GM10266 (cell line): ENCODE measurements at regions not wholly inside any gene's neighbourhood (a gene's known extent, or its start where the extent isn't known, plus 50 kb on each side); places are given as distances from the start of the nearest gene placed in this dataset.

Experiments used
- DNase-seq: peaks from one replicate; pipeline ENCODE4 v3.0.0; 2012; ENCODE audit errors: extremely low spot score
- CTCF ChIP-seq: IDR thresholded peaks from 2 replicates; pipeline ENCODE4 v1.5.1; 2012; ENCODE audit warnings: mild to moderate bottlenecking, low read depth; ENCODE audit not compliant: control insufficient read depth, insufficient read depth; ENCODE audit errors: missing control alignments

DNA sequence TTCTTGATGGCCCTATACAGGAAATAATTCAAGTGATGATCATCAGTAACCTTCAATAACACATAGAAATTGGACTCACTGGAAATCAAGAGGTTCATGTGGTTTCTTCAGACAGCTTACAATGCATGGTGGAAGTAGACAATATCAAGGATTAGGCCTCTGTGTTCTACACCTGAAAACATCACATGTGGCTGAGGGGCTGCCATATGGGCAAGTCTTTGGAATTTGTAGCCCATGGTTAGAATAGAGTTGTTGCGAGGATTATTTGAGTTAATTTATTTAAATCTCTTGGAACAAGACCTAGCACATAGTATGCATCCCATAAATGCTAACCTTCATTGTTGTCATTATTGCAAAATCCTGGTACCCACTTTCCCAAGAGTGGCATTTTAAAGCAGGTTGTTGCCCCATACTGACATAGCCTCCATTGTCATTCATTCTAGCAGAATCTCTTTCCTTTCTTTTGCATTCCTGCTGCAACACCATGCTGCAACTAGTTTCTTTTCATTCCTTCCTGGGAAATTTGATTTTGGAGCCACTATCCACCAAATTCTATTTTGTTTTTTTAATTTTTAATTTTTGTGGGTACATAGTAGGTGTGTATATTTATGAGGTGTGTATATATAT is 352.7 kb upstream of the NAV3 start:
- TF ChIP-seq CTCF = no peak
- no peak for DNase-seq

DNA sequence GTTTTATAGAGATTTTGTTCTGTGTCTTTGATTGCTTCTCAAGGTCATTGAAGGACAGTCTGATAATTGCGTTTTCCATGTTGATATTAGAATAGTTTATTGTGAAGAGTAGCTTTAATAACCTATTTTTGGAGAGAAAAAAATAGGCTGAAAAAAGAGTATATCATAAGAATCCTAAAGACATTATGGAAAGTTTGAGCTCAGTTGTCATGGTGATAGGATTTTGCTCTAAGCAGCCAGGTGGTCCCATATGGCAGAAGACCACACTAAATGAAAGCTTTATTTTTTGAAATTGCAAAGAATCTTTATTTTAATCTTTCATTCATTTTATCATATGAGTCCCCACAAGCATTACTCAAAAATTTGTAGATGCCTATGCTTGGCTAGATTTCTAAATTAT is 358.9 kb upstream of the NAV3 start:
- no peak for DNase-seq
- no peak for TF ChIP-seq CTCF

DNA sequence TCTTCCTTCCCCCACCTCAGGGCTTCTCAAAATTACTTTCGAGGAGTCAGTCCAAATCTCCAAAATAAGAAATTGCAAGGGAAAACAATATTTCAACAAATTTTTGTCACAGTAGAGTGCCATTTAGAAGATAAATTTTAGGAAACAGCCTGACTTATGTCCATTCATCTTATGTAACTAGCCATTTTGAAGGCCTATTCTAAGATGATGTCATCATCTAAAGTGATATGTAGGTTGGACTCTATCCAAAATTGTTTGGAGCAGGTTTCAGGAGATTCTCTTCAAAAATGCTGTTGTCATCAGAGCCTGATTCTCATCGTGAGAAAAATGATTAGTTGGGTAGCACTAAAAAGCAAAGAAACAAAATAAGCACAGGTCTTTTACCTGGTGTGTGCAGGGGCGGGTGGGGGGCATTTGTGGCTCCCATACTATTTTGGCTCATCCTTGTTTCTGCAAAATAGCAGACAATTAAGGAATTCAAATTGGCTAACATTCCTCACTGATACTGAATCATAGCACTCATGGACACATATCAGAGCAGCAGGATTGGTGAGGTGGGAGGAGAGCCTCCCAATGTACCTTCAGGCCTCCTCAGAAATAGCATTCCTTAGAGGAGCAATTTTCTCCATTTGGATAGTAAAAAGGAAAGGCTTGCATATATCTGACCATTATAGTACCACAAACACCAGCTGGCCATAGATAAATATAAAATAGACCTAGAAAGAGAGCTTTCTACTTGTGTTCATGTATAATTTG is 360.9 kb upstream of the NAV3 start:
- no peak for TF ChIP-seq CTCF

GRCh38 chr12:77442633-77443032 is 377.3 kb upstream of the E2F7 start:
- no peak for TF ChIP-seq CTCF

More for the DNA sequence above, 360.9 kb upstream of the NAV3 start:
- no peak for DNase-seq

GRCh38 chr12:77439749-77440148 is 374.4 kb upstream of the E2F7 start:
- no peak for DNase-seq
- no peak for TF ChIP-seq CTCF

More at GRCh38 chr12:77442633-77443032, 377.3 kb upstream of the E2F7 start:
- DNase-seq = no peak

DNA sequence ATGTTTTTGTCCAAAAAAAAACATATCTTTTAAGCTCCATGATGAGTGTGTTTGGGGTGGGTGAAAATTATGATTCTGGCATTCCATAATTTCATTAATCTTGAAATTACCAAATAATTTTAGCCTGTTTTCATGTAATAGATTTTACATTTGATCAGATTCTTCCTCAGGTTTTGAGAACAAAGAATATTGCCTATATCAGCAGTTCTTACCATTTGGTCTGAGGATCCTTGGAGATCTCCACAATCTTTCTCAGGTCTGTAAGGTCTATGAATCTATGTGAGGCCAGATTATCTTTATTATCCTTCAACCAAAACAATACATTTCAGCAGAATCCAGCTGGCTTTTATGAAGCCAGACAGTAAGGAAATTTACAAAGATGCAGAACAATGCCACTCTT is 373.3 kb upstream of the E2F7 start:
- DNase-seq = no peak
- no peak for TF ChIP-seq CTCF

GRCh38 chr12:77437206-77437605 is 371.8 kb upstream of the E2F7 start:
- no peak for DNase-seq
- TF ChIP-seq CTCF = no peak
